GM11168 (cell line): ENCODE measurements at regions not wholly inside any gene's neighbourhood (a gene's known extent, or its start where the extent isn't known, plus 50 kb on each side); places are given as distances from the start of the nearest gene placed in this dataset.
"Not testable (repeated sequence)": the region's sequence is repeated elsewhere in the genome, so short reads cannot be mapped to it uniquely, and the experiment has no call there.

ENCODE experiments used
- in situ Hi-C: fragments of 300-500 bp; cut with MboI; formaldehyde crosslinking; loops from one replicate; pipeline ENCODE4 v1.12.0; 2022; ENCODE audit warnings: low sequenced_read_pairs; ENCODE audit not compliant: unreplicated experiment

DNA sequence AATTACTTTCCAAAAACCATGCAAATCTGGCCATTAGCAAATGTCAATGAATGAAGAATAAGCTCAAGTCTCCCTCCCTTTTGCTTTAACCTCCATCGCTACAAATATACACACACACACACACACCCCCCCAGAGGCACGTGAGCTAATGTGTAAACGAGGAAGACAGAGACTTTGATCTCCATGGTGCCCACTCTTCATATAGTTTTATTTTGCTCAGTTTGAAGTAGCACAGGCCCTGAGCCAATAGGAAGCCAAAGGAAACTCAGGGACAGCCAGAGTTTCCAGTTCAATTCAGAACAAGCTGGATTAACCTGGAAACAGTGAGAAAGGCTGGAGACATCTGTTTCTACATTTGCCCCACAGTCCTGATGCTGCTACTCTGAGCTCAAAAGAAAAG lies 248.4 kb upstream of the MEIS1 start:
- in situ Hi-C loops, result no loop called here

DNA sequence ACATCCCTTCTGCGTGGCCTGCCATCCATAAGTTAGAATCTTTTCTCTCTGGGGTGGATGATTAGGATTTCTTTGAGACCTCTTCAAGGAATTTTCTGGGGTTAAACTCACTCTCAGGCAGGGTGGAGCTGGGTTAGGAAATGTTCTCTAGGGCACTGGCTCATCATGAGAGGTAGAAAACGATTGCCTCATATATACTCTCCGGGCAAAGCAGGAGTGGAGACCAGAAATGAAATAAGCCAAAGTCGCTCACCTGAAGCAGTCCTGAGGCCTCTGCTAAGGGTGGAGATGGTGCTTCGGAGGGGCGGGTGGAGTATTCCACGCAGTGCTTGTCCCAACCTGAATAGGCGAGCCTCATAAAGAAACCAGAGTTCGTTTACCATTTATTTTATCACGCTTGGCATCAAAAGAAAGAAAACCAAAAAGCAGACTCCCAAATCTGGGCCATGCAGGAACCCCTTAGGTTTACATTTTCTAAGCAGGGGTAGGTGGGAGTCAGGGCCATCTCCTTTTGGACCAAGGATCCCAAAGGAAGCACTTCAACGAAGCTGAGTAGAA lies 249.3 kb upstream of the MEIS1 start:
- in situ Hi-C loops, result no loop called here

DNA sequence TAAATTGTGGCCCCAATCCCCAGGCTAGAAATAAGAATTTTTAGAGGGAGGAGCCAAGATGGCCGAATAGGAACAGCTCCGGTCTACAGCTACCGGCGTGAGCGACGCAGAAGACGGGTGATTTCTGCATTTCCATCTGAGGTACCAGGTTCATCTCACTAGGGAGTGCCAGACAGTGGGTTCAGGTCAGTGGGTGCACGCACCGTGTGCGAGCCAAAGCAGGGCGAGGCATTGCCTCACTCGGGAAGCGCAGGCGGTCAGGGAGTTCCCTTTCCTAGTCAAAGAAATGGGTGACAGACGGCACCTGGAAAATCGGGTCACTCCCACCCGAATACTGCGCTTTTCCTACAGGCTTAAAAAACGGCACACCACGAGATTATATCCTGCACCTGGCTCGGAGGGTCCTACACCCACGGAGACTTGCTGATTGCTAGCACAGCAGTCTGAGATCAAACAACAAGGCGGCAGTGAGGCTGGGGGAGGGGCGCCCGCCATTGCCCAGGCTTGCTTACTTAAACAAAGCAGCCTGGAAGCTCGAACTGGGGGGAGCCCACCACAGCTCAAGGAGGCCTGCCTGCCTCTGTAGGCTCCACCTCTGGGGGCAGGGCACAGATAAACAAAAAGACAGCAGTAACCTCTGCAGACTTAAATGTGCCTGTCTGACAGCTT lies 257.7 kb upstream of the MEIS1 start:
- in situ Hi-C loops, result not testable (repeated sequence)

DNA sequence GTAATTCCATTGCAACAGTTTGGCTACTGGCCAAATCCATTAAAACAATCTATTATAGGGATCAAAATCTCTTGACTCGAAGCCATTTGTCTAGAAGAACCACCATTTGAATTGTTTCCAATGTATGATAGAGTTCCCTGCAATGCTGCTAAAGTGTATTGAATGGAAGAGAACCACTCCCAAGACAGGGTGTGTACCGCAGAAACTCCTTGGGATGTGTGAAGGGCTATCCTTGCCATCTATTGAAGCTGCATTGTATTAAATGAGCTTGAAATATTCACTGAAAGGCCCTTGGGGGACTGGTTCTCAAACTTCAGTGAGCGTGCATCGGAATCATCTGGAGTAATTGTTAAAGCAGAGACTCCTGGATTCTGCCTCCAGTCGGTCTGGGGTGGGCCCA lies 260.4 kb upstream of the MEIS1 start:
- in situ Hi-C loops, result loop anchor here (5.0 kb wide), 1 partner anchor 107 kb away; no protein-coding TSS in a partner anchor

DNA sequence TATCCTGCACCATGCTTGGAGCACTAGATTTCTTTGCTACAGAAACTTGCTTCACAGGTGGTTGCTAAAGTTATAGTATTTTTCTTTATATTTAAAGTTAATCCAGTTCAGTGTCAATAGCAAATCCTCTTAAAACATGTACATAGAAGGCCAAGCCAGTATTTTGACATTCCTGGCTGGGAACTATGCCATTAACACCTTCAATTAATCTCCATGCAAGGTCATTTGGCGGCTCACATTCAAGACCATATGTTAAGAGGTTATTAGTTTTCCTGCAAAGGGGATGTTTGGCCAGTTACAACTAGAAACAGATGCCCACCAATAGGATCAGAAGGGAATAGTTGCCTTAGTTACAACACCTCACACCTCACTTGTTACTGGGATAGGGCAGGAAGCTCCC lies 261.3 kb upstream of the MEIS1 start:
- in situ Hi-C loops, result loop anchor here (5.0 kb wide), 1 partner anchor 106 kb away; no protein-coding TSS in a partner anchor

DNA sequence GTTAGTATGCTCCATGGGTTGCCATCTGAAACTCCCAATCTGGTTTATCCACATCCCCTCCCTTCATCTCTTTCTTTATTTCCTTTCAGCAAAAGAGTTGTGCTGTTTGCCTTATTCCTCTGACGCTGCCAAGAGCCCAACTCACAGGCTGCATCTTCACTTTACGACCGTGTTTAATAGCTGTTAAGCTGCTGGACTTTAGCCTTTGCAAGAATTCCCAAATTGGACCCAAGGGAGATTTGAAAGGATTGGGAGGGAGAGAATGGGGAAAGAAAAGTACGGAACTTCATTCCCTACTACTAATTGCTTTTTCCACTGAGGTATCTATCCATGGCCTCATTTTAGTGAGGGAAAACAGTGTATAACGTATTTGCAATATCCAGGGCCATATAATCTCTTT lies 263.4 kb upstream of the MEIS1 start:
- in situ Hi-C loops, result loop anchor here (5.0 kb wide), 1 partner anchor 104 kb away; no protein-coding TSS in a partner anchor

DNA sequence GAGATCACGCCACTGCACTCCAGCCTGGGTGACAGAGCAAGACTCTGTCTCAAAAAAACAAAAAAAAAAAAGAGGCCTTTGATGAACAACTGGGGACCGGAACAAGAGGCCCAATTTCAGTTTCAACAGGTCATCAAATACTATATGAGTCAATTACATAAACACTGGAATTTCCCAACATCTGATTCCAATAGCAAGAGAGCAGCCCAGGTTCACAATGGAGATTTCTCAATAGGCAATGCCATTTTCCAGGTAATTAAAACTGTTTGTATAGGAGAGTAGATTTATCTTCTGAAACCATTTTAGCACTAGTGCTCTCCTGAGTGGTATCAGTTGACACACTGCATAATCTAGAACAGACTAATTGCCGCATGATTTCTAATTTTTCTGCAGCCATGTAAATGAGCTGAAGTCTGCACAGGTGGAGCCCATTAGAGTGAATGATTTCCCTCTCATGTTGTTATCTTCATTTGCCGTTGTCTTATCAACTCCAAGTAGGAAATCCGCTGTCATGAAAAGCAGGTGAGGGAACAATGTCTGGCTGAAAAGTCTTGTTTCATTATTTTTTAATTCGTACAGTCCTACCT lies 264.1 kb upstream of the MEIS1 start:
- in situ Hi-C loops, result loop anchor here (5.0 kb wide), 1 partner anchor 104 kb away; no protein-coding TSS in a partner anchor

DNA sequence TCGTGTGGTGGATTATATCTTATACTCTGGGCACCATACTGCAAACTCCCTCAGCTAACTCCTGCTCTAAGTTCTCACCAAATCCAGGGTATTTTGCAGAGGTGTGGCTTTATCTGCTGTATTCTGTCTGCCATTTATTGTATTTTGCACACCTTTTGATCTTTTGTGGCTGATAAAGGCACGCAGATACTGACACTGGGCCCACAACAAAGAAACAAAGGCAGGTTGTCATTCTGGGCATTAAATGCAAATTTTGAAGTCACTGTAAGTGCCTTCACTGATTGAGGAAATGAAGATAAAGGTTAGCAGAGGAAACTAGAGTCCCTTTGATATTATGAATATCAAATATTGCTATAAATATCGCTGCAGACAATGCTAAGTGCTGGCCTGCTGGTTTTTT lies 265.8 kb upstream of the MEIS1 start:
- in situ Hi-C loops, result no loop called here

DNA sequence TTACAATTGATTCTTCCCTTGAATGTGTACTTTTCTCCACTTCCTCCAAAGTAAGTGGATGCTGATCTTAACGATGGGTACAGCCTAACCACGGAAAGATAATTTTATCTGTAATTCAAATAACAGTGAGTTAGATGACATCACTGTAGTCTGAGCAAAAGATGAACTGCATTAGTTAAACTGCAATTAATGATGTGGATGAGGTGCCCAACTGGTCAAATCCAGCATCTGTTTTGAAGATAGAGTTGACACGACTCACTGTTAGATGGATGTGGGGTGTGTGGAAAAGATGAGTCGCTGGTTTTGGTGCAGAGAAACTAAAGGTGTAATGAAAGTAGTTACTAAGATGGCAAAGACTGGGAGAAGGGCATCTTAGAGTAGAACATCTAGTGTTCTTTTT lies 270.5 kb upstream of the MEIS1 start:
- in situ Hi-C loops, result no loop called here

DNA sequence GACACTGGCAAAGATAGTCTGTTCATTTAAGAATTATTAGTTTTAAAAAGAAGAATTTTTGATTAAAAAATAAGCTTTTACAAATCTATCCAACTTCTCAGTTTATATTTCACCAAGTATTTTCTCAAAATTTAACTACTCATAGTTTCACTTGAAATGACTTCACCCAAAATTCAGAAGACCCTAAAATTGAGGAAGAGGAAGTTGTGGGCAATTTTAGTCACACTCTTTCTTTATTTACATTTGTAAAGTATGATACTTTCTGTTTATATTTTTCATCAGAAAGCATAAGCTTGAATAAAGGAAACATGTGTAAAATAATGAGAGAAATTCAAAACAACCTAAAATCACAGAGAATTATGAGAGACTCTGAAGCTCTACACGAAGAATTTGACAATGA lies 278.8 kb upstream of the MEIS1 start:
- in situ Hi-C loops, result no loop called here

DNA sequence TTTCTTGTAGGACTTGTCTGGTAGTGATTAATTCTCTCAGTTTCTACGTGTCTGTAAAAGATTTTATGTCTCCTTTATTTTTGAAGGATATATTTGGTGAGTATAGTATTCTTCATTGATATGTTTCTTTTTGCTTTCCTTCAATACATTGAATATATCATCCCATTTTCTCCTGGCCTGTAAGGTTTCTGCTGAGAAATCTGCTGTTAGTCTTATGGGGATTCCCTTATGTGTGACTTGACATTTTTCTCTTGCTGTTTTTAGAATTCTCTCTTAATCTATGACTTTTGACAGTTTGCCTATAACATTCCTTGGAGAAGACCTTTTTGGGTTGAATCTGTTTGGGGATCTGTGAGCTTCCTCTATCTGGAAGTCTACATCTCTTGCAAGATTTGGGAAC lies 281.0 kb upstream of the MEIS1 start:
- in situ Hi-C loops, result no loop called here

DNA sequence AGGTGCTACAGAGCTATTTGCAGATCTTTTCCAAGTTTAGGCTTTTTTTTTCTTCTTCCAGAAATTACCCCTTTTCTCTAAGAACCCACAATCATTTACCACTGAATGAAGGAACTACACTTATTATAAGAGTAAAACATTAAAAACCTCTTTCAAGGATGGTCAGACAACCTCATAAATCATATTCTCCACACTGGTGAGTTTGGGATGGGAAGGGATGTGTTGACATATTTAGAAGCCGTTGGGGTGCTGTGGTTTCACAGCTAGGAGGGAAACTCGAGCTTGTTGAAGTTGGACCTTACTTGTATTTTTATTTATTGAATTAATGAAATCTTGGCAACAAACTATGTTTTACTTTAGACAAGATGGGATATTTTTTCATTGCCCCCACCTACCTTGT lies 289.4 kb upstream of the MEIS1 start:
- in situ Hi-C loops, result no loop called here

DNA sequence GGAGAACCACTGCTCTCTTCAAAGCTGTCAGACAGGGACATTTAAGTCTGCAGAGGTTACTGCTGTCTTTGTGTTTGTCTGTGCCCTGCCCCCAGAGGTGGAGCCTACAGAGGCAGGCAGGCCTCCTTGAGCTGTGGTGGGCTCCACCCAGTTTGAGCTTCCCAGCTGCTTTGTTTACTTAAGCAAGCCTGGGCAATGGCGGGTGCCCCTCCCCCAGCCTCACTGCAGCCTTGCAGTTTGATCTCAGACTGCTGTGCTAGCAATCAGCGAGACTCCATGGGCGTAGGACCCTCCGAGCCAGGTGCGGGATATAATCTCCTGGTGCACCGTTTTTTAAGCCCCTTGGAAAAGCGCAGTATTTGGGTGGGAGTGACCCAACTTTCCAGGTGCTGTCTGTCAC lies 290.6 kb upstream of the MEIS1 start:
- in situ Hi-C loops, result not testable (repeated sequence)

DNA sequence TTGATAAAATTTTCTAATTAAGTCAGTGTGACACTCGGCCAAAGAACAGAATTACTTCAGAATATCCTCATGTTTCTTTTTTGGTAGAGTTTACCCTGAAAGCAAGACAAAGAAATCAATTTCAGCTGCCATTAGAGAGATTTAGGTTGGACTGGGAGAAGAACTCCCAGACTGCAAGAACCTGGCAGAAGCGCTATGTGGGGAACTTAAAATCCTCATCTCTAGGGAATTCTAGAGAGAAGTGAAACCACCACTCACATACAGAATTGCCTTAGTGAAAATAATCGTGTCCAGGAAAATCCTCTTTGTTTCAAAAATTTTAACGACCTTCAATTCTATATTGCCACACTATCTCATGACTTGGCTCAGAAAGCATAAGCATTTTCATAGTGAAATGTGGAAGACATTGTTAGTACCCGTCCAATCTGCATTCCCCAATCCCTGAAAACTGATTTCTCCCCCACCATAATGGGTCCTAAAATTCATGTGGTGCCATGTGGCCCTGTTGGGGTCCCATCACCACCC lies 297.3 kb upstream of the MEIS1 start:
- in situ Hi-C loops, result no loop called here

DNA sequence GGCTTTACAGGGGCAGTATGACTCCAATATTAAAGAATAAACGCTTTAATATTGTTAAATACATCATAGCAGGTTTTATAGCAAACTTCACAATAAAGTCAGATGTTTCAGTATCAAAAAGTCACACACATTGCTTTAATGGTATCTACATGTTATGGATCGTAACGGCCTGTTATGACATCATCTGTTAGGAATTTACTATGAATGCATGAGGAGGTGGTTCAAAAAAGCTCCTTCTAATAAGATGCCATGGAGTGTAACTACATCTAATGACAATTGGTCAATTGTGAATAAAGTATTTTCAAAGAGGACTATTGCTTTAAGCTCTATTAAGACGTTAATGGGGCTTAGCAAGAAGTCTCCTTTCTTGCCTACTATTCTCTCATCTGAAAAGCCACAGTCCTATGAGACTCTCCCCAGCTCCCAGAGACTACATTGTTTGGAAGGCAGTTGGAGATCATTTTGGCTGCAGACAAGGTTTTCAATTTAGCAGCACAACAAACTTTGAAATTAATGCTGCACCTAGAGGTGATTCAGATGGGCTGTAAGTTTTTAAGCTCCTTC lies 300.7 kb upstream of the MEIS1 start:
- in situ Hi-C loops, result no loop called here

DNA sequence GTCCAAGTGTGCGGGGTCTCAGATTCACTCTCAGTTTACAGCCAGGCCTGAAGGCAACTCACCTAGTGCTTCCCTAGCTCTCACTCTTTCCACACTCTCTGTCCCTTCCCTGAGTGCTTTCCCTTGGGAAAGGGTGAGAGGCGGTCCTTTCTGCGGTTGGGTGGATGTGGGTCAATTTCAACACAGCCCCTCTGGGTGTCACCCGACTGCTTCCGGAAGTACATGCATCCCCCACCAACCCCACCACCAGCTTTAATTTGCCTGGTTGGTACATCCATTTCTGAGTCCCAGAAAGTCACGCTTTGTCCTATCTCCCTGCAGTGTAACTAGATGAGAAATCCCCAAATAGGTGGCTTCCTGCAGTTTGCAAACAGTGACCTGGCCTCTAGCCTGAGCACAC lies 307.3 kb upstream of the MEIS1 start:
- in situ Hi-C loops, result no loop called here

DNA sequence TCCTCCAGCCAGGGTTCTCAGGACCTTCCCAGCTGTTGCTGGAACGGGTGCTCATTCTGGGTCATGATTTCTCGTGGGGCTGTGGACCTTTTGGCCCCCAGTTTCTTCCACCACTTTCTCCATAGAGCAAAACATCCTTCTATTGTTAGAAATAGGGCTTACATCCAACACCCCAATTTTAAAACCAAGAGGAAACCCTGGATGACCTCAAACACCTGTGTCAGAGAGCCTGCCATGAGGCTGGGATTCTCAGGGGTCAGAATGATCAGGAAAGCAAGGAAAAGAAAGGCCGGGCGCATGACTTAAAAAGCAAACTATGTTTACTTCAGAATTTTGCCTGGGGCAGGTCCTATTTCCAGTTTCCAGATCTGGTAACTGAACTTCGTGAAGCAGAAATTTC lies 307.9 kb upstream of the MEIS1 start:
- in situ Hi-C loops, result no loop called here

DNA sequence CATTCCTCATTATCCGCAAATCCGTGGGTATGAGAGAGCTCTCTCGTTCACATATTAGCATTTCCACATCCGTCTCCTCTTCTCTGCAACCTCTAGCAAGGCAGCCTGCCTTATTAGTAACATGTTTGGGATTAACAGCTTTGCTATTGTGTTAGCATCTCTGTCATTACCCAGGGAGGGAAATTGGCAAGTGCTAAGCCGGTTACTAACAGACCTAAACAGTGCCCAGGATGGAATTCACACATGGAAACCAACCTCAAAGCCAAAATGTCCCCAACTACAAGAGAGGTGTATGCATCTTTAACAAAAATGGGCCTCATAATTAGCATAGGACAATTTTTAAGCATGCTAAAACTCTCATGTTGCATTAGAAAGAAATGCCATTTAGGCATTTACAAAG lies 309.0 kb upstream of the MEIS1 start:
- in situ Hi-C loops, result no loop called here

DNA sequence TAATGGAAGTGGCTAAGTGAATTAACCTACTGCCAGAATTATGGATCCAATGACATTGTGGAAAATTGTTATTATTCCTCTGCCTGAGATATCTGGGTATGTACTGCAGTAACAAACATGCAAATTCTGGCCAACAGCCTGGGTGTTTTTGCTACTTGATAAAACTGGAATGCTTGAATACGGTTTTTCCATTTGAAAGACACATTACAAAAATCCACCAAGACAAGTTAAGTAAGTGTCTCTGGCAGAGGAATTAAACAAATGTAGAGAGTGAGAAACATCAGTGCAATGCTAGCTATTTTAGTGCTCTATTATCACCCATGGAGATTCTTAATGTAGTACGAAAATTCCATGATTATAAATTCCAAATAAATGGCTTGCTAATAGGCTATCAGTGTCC lies 312.4 kb upstream of the MEIS1 start:
- in situ Hi-C loops, result no loop called here

DNA sequence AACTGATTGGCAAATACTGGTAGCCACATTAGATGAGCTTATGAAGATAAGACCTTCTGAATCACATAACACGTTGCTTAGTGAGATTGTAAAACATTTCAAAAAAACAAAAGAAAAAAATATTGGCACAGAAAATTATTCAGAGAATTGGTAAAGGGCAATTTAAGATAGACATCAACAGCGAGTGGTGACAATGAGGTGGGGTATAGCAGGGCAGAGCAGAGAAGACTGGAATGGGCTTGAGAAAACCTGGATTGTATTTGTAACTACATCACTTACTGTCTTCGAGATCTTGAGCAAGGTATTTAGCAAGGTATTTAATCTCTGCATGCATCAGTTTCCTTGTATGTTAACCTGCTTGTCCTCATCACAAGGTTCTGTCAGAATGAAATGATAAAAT lies 313.0 kb upstream of the MEIS1 start:
- in situ Hi-C loops, result no loop called here

DNA sequence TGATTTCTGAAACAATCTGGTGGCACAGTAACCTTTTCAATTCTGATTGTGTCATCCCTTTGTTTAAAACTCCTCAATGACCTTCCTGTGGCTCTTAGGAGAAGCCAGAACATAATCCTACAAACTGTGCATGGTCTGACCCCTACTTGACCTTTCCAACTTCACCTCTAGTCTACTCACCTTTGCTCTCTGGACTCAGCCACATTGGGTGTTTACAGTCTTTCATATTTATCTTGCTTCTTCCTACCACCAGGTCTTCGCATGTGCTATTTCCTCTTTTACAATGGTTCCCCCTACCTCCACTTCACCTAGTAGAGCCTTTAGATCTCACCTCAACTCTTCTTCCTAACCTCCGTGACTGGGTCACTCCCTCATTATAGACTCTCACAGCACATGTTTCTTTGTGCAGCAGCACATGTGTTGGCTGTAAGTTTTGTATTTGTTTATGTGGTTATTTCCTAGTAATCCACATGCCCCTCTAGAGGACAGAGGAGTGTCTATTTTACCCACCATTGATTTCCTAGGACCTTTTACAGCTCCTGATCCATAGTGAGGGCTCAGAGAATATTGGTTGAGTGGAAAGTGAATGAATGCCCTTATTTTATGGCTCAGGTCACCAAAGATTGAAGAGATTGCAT lies 320.8 kb upstream of the MEIS1 start:
- in situ Hi-C loops, result no loop called here
